ENCODE measurements at regions not wholly inside any gene's neighbourhood (a gene's known extent, or its start where the extent isn't known, plus 50 kb on each side); places are given as distances from the start of the nearest gene placed in this dataset.

DNA sequence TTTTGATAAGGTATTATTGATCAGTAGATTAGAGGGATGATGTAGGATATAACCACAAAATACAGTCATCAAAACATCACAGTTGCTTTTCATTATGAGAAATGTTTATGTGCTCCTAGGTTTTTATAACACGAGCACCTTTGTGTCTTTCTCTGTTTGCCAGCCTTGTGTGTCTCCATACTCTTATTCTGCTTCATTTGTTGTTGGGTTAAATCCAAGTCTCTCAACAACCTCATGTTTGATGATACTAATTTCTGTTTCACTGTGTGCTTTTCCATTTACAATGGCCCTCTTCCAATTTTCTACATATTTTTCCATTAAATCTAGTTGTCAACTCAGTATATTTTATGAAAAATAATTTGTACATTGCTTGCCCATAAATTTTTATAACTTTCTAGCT lies 107.7 kb upstream of the POU2AF2 start:
- no peak for DNase-seq

DNA sequence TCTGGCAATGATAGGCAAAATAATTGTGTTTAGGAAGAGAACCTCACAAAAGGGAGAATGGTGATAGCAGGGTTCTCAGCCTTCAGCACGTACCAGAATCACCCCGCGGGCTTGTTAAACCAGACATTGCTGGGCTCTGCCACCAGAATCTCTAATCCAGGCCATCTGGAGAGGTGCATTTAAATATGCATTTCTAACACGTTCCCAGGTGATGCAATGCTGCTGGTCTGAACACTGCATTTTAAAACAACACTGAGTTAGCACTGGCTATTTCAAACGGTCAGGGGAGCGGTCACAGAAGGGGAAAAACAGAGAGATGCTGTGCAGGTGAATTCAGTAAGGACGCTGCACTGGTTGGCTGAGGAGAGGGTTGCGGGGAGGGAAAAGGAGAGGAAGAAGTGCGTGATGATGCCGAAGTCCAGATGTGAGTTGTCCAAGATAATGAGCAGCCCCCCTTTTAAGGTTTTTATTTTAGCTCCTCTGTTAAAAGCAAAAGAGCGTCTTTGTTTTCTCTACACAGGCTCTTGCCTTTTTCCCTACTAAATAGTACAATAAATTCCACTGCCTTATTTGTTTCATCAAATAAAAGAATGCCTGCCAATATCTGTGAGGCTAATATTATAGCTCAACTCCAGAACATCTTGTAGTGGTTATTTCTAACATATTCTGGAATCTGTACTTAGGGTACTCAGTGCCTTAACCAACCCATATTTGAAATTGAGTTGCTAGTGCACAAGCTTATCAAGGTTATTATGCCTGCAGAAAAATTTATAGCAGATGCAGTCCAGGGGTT lies 109.6 kb upstream of the POU2AF2 start:
- no peak for DNase-seq

DNA sequence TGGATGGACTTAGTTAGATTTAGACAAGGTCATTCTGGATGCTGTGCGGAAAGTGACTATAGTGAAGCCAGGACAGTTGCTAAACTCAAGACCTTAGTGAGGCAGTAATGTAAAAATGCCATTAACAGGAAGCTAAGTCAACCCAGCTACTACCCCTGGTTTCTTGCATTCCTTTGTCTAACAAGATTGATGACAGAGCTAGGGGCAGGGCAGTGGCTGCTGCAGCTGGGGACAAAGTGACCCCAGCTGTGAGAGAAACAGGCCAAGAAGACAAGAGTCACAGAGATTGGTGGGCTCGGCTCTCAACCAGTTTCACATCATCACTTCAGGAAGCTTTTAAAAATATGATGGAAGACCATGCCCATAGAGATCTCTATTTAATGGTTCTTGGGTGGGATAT lies 110.4 kb upstream of the POU2AF2 start:
- DNase-seq, result no peak

DNA sequence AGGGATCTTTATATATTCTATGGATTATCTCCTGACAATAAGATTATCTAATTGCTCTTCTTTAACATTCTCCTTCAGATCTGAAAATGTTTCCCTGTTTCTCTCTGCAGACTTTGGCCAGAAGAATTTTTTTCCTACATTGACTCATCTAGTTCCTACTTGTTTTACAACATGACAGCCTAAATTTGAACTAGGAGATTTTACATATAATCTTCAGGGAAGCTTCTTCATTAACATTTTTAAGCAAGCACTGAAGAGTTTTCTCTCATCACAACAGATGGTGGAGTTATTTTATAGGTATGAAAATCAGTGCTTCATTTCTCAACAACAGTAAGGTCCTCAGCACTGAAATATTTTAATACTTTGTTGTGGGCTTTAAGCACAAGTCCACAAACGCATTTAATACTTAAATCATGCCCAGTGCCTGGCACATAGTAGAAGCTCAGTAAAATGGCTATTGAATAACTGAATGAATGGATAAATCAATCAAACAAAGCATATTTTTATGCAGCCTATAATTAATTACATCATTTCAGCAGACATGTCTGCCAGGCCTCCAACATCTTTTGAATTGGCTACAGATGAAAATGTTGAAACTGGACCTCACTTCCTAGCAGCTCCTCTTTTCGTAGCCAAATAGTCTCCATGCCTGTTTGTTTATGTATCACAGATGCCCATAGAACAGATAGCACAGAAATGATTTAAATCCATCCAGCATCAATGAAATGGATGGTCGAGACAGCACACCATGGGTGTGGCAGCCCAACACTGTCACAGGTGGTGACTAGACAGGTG lies 117.3 kb upstream of the POU2AF2 start:
- DNase-seq, result no peak

DNA sequence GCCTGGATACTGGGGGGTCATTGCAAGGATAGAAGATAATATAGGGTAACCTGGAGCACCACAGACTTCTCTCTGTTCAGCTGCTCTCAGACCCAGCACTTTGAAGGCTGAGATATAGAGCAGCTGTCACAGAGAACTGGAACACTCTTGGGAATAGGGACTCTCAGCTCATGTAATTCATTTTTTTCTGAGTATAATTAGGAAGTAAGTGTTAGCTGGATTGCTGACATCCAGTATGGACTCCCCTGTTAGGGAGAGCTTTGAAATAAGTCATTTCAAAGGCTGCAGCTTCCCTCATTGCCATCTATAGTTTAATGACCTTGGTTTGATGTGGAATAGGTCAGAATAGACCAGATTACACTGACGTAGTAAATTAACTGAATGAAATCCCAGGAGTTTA lies 120.8 kb upstream of the POU2AF2 start:
- DNase-seq, result no peak

DNA sequence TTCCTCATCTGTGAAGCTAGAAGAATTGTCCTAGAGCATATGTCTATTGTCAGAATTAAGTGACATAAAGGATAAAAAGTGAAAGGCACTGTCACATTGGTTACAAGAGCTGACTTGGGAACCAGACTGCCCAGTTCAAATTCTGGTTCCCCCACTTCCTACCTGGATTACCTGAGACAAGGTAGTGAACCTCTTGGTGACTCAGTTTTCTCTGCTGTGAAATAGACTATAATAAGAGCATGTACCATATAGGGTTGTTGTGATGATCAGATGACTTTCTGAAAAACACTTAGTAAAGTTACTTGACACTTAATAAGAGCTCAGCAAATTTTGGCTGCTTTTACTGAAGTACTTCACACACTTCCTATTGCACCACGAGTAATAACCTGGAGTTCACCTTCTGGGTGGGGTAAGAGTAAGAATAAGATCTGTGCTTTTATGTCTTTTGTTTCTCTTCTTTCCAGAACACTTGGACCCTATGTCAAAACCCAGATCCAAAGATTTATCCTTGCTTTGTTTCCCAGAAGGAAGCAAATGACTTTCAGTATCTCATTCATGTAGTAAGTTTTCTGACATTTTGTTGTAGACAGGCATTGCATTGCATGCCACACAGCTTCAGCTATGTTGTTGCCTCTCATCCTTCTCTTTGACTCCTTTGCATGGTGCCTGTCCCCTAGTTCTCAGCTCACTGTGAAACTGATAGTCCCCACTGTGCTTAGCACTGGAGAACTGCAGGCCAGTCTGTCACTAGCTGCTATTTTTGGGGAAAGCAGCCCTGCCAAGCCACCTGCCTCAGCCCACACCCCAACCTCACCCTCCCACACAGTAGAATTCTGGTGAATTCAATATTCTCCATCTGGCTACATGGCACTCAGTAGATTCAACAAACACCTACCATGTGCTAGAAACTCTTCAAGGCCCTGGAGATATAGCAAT lies 121.8 kb upstream of the POU2AF2 start:
- DNase-seq, result no peak

DNA sequence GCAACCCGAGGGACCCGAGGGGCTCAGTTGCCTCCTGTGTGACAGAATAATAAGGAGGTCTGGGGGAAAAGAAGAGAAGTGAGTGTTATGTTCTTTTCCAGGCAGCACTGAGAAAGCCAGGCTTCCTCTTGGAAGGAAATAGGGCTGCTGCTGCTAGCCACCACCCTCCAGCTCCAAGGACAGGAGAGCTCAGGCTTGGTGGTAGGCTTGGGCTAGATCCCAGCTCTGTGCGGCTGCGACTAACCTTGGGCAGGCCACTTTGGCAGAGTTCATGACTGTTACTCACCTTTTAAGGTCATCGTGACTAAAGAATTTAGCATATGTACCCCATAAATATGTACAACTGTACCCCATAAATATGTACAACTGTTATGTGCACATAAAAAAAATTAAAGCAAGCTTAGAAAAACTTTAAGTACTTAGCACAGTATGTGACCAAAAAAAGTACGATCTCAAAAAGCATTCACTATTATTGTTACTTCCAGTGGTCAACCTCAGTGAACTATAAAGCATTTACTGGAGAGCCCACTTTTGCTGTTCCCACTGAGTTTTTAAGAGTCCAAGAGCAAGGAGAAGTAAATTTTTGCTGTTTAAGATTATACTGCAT lies 124.7 kb upstream of the POU2AF2 start:
- no peak for DNase-seq

DNA sequence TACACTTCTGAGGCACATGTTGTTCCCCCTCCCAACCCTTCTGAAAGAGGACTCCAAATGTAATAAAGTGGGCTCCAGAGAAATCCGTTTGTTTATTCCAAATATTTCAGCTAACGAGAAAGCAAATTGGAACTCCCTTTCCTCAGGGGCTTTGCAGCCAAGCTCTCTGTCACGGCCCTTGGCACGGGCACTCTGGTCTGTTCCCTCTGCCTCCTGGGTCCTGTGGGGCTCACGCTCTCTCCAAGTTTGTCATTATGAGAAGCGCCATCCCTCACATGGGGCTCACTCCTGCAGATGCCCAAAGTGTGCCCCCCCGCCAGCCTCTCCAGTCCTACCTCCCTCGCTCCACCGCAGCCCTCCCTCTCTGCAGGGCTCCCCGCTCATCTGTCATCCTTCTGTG lies 125.4 kb upstream of the POU2AF2 start:
- no peak for DNase-seq

DNA sequence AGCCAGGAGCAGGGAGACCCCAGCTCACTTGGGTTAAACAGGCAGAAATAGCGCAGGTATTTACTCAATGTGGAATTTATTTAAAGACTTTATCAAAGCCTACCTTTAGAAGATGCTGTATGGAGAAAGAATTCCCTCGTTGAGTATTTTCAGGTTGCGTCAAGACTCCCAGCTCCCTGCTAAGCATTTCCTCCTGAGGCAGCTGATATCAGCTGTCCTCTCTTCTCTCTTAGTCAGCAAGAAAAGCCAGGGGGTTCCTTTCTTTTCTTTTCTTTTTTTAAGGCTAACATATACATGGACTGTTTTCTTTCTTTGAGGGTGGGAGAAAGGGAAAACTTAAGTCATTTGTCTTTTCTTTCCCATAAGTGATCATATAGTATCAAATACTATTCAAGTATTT lies 125.8 kb upstream of the POU2AF2 start:
- DNase-seq, result no peak

DNA sequence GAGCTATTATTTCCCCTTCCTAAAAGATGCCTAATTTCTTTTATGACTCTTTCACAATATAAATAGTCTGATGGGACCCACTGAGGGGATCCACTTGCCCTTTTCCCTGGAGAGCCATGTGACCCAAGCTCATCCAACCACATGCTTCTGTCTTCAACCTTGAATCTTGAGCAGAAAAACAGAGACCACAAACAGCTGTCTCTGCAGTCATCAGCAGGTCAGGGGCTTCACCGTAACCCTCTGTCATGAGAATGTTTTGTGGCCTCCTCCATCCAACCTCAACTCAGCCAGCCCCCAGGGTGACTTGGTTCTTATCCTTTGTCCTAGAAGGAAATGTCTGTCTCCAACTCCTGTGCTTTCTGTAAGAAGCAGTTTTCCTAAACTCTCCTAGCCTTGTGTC lies 129.6 kb upstream of the POU2AF2 start:
- no peak for DNase-seq

DNA sequence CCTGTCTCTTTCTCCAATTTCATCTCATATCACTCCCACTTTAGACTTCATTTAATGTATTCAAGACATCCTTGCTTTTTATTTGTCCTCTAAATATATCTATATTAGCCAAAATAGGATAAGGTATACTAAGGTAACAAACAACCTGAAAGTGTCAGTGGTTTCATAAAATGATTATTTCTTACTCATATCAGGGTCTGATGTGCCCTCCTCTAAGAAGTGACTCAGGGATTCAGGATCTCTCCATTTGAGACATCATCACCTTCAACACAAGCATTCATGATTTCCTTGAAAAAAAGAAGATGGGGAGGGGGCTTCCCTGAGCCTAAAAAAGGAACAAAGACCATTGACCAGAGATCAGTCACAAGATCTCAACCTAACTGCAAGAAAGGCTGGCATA lies 131.4 kb upstream of the POU2AF2 start:
- no peak for DNase-seq

DNA sequence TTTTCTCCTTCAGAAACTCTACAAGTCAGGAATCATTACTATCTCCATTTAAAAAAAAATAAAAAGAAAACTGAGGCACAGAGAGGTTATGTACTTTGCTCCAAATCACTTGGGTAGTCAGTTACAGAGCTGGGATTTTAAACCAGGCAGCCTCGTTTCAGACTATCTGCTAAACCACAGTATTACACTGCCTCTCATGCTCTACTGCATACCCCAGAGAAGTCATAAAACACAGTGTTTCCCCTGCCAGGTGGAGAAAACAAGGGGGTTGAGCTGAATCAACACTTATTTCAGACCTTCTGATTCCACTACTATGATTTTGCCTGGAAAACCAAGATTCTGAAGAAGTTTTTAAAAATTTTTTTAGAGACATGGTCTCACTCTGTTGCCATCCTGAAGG lies 132.9 kb upstream of the POU2AF2 start:
- DNase-seq, result no peak

DNA sequence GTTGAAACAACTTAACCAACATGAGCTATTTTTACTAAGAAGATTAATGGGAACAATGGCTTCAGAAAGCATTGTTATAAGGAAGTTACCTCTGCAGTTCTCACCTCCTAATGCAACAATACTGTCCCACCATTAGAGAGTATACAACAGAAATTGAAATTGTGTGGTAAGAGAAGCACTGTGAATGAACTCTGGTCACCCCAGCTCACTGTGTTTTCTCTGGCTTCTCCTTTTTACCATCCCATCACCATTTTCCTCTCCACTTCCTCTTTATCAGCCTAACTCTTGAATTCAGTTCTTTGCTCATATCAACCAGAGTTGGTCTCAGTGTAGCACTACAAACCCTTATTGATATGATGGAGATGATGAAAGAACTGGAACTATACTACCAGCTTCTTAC lies 138.0 kb upstream of the POU2AF2 start:
- DNase-seq, result peak; percentile 17

DNA sequence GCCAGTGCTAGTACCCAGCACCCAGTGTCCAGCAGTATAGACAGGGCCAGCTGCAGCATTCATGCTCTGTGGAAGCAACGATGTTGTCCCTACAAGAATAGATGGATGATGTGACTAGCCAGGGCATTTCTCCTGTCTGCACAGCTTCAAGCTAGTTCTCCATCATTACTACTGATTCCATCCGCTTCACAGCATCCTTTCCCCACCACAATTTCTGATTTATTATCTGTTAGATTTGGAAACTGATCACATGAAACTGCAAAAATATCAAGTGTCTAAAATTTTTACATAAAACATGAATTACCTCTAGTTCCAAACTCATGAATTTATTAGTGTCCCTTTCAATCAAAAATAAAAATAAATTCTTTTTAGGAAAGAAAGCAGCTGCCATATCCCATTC lies 138.9 kb upstream of the POU2AF2 start:
- DNase-seq, result no peak

DNA sequence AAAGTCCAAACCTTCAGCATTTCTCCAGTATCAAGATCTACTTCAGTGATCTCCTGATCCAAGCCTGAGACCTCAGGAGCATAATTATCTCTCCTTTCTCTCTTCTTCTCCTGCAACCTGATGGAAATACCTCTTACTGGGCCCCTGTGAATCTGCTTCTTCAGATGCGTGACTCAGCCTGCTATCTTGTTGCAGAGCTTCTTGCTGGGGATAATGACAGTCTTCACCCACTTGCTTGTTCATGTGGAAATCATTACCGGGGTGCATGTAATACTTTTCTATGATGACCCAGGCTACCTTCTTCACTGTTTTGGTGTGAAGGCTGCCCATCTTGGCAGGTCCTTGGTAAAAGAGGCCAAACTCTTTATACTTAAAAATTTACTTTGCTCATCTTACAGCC lies 140.0 kb upstream of the POU2AF2 start:
- no peak for DNase-seq

DNA sequence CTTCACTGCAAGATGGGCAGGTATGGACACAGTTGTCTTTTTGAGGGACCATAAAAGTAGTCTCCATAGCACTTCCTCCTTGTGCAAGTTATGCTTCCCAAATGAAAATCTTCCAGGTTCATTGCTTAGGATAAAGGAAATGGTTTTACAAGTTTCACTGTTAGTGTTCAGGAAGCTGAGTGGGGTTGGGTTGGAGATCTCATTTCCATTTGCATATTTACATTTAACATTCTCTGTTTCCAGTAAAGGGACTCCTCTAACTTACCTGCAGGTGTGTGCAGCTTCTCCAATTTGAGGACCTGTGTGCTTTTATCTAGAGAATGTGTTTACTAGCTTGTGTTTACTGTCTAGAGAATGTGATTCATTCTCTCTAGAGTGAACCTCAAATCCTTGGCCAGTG lies 141.3 kb upstream of the POU2AF2 start:
- DNase-seq, result no peak

DNA sequence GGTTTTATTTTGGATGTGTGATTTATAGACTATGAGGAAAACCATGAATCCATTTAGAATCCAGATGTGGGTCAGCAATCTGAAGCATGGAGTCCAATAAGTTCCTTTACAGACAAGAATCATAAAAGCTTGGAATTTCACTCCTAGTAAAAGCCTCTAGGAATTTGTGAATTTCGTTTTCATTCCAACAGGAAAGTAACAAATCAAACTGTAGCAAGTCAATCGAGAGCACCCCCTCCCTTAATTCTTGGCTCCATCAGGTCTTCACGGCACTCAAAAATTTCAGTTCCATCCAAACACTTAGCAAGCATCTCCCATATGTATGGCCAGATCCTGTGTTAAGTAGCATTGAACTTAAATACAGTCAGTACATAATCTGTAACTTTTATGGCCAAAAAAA lies 143.6 kb upstream of the POU2AF2 start:
- no peak for DNase-seq

DNA sequence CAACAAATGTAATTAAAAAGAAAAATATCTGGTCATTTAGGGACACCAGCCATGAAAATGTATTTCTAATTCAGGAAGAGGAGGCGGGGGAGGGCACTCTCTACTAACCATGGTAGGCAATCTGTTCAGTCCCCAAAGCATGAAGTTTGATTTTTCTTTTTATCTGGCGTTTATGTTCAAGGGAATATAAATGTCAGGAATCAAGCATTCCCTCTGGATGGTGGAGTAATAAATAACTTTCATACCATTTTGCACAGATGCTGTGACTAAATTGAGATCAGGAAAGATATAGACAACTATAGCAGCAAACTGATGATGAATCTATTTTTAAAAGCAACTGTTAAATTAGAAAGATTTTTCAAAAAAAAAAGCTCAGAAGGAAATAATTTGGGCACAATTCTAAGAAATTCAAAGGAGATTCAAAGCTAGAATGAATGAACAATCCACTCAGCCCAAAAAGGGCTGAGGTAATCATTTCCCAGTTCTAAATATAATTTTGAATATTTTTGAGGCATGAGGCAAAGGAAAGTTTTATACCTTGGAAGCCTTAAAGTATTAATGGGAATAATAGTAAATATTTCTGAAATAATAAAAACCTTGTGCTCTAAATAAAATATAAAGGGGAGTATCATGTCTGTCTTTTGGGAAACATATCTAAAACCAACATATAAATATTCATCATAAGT lies 146.4 kb upstream of the POU2AF2 start:
- no peak for DNase-seq

DNA sequence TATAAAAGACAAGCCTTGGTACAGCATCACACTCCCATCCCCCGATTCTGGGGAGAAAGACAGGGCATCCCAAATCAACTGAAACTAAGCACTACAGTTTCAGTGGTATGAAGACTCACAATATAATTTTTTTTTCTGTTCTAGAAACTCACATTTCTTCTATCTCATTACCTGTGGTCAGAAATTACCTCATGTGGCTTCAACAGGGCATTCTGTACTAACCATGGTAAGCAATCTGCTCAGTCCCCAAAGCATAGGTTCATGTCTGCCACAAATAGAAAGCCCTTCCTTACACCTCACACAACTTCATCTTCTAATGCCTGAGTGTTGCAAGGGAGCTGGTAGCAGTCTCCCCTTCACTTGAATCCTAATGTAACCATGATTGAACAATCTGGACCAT lies 147.4 kb upstream of the POU2AF2 start:
- DNase-seq, result no peak

DNA sequence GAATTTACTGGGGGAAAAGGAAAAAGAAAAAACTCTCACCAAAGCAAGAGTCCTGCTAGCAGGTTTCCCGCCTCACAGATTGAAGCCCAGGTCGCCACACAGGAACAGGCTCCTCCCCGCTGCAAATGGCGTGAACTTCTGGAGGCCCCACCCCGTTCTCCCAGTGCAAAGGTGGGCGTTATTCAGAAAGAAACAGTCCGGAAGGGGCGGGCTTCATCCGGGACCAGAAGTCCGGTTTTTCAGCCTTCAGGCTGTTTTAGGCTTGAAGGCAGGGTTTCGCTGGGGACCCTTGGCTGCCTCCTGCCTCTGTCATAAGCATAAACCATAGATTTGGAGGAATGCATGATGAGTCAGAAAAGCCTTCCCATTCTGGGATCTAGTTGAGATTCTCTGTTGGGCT lies 148.3 kb upstream of the POU2AF2 start:
- DNase-seq, result peak; percentile 39

DNA sequence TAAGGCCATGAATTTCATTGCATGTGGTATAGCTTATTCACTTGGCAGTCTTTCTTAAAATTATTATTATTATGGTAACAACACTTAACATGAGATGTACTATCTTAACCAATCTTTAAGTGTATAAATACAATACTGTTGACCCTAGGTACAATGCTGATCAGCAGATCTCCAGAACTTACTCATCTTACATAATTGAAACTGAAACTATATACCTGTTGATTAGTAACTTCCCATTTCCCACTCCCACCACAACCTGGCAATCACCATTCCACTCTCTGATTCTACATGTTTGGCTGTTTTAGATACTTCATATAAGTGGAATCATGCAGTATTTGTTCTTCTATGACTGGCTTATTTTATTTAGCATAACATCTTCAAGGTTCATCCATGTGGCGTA lies 150.2 kb upstream of the POU2AF2 start:
- no peak for DNase-seq

DNA sequence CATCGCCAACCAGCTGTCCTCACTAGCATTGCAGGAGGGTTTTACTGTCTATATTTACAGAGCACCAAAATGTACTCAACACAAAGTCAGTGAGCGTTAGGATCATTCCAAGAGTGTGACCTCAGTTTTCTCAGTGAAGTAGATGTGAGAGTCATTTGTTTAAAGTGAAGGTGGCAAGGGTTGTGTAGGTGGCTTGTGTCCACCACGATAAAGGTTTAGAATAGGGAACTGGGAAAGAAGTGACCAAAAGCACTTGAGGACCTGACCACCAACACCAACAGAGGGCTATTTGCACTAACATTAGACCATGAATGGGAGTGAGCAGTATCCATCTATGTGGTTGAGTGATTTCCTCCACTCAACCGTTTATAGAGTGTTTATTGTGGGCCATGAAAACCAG lies 152.5 kb upstream of the POU2AF2 start:
- no peak for DNase-seq

Measured in hematopoietic multipotent progenitor cell treated with erythropoietin and hydrocortisone succinate and interleukin-3 and kit ligand, for 6 days (in vitro differentiated cells).